ENCODE measurements at regions not wholly inside any gene's neighbourhood (a gene's known extent, or its start where the extent isn't known, plus 50 kb on each side); places are given as distances from the start of the nearest gene placed in this dataset.

DNA sequence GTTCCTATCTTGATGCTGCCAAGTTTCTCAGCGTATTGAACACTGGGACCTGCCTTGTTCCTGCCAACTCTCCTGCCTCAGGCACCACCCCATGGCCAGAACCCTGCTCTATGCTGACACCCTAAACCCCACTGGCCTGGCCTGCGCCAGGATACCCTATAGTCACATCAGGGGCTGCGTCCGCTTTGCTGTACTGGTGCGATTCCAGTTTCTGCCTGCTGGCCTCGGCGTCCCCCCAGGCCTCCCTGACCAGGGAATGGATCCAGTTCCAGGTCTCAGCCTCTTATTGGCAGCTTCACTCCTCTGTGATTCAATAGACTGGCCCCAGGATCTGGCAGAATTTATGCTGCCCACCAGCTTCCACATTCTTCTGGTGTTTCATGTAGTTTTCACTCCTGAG is 55.0 kb downstream of the GPR6 start:
- no peak for DNase-seq

DNA sequence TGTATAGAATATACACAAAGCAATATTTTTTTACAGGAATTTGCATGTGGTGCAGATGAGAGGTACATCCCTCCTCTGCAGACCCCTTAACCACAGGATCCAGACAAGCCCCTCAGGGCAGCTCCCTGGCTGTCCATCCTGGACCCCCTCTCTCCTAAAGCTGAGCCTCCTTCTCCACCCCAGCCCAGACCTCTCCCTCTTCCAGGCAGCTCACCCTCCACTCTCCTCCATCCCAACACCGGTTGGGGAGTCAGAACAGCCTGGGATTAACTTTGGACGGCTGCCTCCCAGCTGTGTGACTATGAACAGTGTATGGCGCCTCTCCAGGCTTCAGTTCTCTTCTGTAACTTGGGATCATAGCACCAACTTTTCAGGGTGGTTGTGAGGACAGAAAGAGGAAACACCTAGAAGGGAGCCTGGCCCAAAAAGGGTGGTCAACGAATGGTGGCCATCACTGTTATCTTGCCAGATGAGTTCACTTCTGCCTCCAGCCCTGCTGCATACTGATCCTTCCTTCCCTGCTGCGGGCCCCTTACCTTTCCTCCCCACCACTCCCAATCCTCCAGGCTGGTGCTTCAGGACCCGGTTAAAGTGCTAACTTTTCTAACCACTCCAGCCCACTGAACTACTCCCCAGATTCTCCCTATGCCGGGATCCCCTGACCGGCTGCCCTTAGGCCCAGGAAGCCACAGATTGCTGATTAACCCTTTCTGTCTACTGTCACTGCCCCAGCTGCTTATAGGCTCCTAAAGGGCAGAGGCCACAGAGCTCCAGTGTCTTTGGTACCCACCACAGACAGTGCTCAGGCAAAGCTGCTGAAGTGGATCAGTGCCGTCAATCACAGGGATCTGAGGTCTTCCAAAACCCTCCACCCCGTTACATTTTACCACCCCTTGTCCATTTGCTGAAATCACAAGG is 55.9 kb downstream of the GPR6 start:
- DNase-seq = no peak

- DNase-seq = no peak
Observed at GRCh38 chr6:110034667-110035036, 56.5 kb downstream of the GPR6 start.

DNA sequence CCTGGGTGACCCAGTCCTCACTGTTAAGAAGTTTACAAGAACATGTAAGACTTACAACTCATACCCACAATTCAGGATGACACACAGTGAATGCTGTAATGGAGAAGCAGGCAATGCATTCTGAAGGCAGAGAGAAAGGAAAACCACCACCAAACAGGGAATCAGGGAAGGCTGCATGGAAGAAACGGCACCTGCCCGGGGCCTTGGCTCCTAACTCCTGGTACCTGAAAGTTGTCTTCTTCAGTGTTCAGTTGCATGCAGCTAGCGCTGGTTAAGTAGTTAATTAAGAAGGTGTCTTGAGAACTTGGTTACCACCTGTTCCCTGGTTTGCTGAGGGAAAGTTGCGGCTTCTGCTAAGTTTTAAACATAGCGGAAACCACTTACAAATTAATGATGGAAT is 57.2 kb downstream of the GPR6 start:
- no peak for DNase-seq

DNA sequence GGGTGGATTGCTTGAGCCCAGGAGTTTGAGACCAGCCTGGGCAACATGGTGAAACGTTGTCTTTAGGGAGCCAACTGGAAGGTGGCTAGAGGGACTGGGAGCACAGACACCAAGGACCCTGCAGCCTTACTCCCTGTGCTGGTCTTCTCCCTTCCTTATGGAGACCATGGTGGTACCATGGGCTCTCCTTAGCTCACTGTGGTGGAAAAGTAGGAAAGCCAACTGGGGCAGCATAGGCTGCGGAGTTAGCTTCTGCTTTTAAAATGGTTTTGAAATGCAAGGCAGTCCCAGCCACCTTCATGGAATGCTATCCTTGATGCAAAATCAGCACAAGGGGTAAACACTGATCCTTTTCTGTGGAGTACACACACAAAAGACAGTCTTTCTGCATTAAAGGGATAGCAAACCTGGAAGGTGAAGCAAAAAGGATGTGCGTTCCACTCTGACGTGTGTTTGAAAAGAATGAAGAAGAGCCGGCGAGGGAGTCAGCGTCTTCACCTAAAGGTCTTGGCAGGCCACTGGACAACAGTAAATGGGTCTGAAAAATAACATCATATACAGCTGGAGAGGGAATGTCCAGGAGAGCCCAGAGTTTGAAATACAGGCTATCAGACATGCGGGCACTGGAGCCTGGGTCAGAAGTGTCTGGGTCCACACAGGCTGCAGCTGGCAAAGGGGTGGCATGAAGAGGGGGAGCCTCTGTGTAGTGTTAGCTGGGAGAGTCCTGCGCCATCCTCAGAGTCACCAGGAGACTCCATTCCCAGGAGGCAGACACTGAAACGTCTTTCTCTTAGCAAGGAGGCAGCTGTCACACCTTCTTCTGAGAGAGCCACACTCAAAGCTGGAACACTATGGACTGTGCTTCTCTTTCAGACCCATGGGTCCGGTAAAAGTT is 58.5 kb downstream of the GPR6 start:
- DNase-seq = no peak

DNA sequence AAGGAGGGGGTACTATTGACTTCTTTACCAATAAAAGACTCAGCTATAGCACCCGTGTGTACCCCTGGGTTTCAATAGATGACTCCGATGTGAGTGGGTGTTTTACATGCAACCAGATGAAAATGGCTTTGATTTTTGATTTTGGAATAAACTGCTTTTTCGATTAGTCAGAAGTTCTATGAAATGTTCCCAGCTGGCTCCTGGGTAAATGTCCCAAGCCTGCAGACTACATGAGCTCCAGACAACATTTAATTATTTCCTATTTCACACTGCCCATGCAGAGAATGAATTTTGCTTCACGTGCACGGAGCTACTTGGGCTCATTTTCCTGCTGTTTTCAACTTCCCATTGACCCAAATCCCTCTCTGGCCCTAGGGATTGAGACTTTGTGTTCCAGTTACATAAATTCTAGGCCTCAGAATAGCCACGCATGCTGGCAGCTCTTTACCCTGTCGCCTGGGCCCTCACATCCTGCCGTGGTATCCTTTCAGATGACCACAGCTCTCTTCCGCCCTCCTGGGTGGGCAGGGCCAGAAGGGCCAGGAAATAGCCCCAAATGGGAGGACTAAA is 59.7 kb downstream of the GPR6 start:
- DNase-seq = no peak

DNA sequence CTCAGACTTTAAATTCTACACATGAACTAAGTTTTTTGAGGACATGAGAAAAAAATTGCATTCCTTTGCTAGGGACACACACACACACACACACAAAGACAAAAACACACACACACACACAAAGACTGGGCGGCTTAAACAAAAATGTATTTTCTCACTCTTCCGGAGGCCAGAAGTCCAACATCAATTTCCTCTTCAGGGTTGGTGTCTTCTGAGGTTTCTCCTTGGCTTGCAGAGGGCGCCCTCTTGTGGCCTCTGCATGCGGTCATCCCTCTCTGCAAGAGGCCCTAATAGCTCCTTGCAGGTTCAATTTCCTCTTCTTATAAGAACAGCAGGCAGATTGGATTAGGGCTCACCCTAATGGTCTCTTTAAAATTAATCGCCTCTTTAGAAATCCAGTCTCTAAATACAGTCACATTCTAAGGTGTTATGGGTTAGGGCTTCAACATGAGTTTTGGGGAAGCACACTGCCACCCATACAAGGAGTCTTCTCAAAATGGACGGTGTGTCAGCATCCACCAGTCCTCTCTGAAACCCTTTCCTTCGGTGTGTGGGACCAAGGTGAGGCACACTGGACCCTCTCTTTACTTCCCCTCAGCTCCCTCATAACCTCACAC is 61.4 kb downstream of the GPR6 start:
- peak; percentile 60 to 80 for DNase-seq

- DNase-seq = no peak
Observed at GRCh38 chr6:110039981-110040383, 61.9 kb downstream of the GPR6 start.

DNA sequence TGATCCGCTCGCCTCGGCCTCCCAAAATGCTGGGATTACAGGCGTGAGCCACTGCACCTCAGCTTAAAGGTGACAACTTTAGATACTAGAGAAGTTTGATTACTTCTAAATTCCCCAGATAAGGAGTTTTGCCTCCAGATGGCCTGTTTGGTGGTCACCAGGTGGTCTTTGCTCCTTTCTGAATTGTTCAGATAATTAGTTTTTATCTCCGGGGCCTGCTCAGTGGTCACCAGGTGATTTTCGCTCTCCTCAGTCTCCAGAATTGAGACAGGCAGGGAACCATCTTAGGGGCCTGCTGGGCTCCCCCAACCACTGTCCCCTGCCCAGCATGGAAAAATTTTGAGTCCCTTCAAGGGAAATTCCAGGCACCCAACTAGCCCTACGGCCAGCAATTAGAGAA is 62.6 kb downstream of the GPR6 start:
- no peak for DNase-seq

GRCh38 chr6:110041126-110041525 is 63.0 kb downstream of the GPR6 start:
- DNase-seq = no peak

DNA sequence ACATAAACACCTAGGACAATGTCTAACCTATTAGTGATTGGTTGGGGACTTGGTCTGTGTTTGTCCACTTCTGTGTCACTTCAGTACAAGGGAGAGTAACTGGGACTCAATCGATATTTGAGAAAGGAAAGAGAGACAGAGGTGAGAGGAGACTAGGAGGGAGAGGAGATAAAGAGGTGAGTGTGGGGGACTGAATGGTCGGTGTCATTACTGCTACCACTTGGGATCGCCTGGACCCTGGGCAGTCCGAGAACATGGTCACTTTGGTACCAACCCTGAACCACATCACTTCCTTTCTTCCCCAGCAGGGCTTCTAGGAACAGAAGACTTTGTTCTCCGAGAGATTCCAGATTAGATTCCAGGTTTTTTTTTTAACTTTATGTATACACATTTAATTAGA is 63.7 kb downstream of the GPR6 start:
- no peak for DNase-seq

DNA sequence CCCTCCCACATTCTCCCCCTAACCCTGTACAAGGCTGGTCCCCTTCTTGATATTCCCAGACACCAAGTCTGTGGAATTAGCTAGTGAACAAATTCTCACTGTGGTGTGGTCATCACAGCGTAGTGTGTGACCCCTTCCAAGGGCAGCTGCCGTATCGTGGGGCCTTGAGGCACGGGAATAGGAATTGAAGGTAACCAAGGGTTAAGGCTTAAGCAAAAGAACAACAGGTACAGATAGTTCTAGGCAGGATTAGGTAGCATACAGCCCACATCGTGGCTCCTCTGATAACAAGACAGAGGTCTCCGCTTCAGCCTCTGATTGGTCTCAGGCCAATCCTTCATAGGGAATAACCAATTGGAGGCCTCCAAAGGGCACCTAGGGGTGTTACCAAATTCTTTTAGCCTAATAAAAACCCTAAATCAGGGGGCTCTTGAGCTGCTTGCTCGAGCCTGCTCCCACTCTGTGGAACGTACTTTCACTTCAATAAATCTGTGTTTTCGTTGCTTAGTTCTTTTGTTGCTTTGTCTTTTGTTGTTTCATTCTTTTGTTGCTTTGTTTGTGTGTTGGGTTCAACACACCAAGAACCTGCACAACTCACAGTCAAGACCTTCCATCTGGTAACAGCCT is 64.7 kb downstream of the GPR6 start:
- no peak for DNase-seq

DNA sequence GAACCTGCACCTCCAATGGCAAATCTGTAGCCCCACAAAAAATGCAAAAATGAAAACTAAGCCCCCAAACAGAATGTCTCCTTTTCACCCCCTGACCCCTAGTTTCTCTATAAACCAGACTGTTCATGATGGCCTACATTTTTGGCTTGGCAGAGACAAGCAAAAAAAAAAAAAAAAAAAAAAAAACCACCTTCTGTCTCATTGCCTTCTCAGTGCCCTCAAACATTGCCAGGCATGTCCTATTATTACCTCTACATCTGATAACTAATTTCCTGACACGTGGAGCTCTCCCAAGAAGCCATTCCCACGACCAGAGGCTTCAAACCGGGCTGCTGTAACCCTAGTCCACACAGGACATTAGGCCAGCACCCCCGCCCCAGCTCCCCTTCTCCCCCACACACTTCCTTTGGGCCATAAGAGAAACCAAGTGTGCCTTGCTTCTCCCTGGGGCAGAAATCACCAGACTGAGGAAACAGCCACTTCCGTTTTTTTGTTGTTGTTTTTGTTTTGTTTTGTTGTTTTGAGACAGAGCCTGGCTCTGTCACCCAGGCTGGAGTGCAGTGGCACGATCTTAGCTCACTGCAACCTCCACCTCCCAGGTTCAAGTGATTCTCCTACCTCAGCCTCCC is 65.4 kb downstream of the GPR6 start:
- no peak for DNase-seq

GRCh38 chr6:110044096-110044495 is 66.0 kb downstream of the GPR6 start:
- DNase-seq = no peak

GRCh38 chr6:110044622-110045021 is 66.5 kb downstream of the GPR6 start:
- DNase-seq = no peak

DNA sequence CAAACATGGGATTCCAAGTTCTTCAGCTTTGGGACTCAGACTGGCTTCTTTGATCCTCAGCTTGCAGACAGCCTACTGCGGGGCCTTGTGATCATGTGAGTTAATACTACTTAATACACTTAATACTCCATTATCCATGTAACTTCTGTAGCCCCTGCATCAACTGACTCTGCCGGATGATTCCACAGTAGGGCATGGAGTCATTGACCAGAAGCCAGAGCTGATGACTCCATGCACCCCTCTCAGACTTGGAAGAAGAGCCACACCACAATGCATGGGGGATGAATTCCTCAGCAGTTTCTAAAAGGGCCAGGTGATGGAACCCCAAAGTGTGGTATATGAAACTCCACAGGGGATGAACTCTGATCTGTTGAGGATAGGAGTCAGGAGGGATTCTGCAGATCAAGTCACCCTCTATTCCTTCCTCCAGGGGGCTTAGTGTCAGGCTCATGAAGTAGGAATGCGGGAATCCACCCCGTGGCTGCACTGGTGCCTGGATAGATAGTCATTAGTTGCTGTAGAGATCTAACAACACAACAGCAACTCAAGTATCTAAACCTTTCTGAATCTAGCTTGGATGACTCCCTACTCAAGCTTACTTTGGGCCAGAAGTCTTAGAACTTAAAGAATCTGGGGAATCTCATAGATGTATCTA is 70.2 kb downstream of the GPR6 start:
- no peak for DNase-seq

DNA sequence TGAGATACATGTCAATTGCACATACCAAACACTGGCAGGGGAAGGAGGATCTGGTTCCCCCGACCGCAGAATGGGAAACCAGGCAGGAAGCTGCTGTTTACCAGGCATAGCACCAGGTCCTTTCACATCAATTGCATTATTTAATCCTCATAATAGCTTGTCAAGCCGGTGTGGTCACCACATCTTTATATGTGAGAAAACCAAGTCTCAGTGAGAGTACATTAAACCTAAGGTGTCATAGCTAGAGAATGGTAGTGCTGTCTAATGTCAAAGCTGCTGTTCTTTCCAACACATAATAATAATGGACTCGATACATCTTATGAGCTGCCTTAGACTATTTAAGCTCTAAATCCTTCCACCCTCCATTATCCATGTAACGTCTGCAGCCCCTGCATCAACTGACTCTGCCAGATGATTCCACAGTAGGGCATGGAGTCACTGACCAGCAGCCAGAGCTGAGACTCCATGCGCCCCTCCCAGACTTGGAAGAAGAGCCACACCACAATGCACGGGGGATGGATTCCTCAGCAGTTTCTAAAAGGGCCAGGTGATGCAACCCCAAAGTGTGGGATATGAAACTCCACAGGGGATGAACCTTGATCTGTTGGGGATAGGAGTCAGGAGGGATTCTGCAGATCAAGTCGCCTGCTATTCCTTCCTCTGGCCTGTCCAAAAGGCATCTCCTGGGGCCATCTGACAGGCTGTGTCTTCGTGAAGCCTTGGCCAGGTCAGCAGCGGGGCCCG is 71.8 kb downstream of the GPR6 start:
- no peak for DNase-seq

All from NCI-H187 (cell line).